Neural cell (in vitro differentiated cells): ENCODE measurements at regions not wholly inside any gene's neighbourhood (a gene's known extent, or its start where the extent isn't known, plus 50 kb on each side); places are given as distances from the start of the nearest gene placed in this dataset.

Experiments
- H2AFZ ChIP-seq: fragments of 200-600, 300-800 bp; sonication (generic), shearing (Covaris generic); 2 replicates; pipeline ENCODE4 v1.6.0; 2014; ENCODE audit warnings: low read depth, mild to moderate bottlenecking, antibody characterized with exemption, low read length, moderate library complexity
- H3F3A ChIP-seq: fragments of 200-600 bp; shearing (Covaris generic); 2 replicates; pipeline ENCODE4 v1.6.1; 2016; ENCODE audit warnings: mild to moderate bottlenecking, moderate library complexity, mixed read lengths, antibody characterized with exemption, low read length; ENCODE audit not compliant: insufficient read depth, poor library complexity, severe bottlenecking
- H3K27ac ChIP-seq: fragments of 200-600, 300-800 bp; sonication (generic), shearing (Covaris generic); 2 replicates; pipeline ENCODE4 v1.5.1; 2014; ENCODE audit warnings: mild to moderate bottlenecking, low read length, moderate library complexity
- H3K27me3 ChIP-seq: fragments of 300-800, 200-600 bp; sonication (generic), shearing (Covaris generic); 2 replicates; pipeline ENCODE4 v1.6.0; 2014; ENCODE audit warnings: mild to moderate bottlenecking, low read depth, low read length, moderate library complexity; ENCODE audit not compliant: insufficient read depth
- H3K36me3 ChIP-seq: fragments of 300-800, 200-600 bp; sonication (generic), shearing (Covaris generic); 2 replicates; pipeline ENCODE4 v1.5.1; 2014; ENCODE audit warnings: mild to moderate bottlenecking, antibody characterized with exemption, low read length, moderate library complexity; ENCODE audit not compliant: insufficient read depth
- H3K4me2 ChIP-seq: fragments of 300-800, 200-600 bp; sonication (generic), shearing (Covaris generic); 2 replicates; pipeline ENCODE4 v1.6.0; 2014; ENCODE audit warnings: mild to moderate bottlenecking, low read length
- H3K4me3 ChIP-seq: fragments of 300-800, 200-600 bp; sonication (generic), shearing (Covaris generic); 2 replicates; pipeline ENCODE4 v1.5.1; 2014; ENCODE audit warnings: mild to moderate bottlenecking, low read length, moderate library complexity
- H3K79me2 ChIP-seq: fragments of 200-600 bp; shearing (Covaris generic); replicated peaks from 2 replicates; pipeline ENCODE4 v1.6.0; 2014; ENCODE audit warnings: mild to moderate bottlenecking, low read length, moderate library complexity; ENCODE audit not compliant: insufficient read depth
- H3K9ac ChIP-seq: fragments of 300-800, 200-600 bp; sonication (generic), shearing (Covaris generic); 2 replicates; pipeline ENCODE4 v1.6.1; 2016; ENCODE audit warnings: mild to moderate bottlenecking, low read length, mixed read lengths
- H3K9me2 ChIP-seq: fragments of 200-600 bp; shearing (Covaris generic); 2 replicates; pipeline ENCODE4 v1.6.1; 2016; ENCODE audit warnings: mild to moderate bottlenecking, low read length, mixed read lengths; ENCODE audit not compliant: insufficient read depth
- H3K9me3 ChIP-seq: fragments of 200-600, 300-800 bp; sonication (generic), shearing (Covaris generic); 2 replicates; pipeline ENCODE4 v1.6.1; 2016; ENCODE audit warnings: mild to moderate bottlenecking, mixed run types, low read length, moderate library complexity, mixed read lengths
- H4K20me1 ChIP-seq: fragments of 200-600 bp; shearing (Covaris generic); 2 replicates; pipeline ENCODE4 v1.6.1; 2016; ENCODE audit warnings: mild to moderate bottlenecking, mixed run types; ENCODE audit not compliant: insufficient read depth
- EP300 ChIP-seq: fragments of 450-650 bp; conservative IDR thresholded peaks from 2 replicates; pipeline ENCODE4 v1.6.1; 2014; ENCODE audit warnings: antibody characterized with exemption, mild to moderate bottlenecking, moderate library complexity; ENCODE audit not compliant: poor library complexity, severe bottlenecking
- EZH2 ChIP-seq: fragments of 200-600, 300-800 bp; shearing (Covaris generic), sonication (generic); IDR thresholded peaks from 2 replicates; pipeline ENCODE4 v1.6.1; 2014; ENCODE audit warnings: antibody characterized with exemption, low read length, borderline replicate concordance, mild to moderate bottlenecking; ENCODE audit not compliant: insufficient read depth, poor library complexity, severe bottlenecking
- MXI1 ChIP-seq: fragments of 450-650 bp; conservative IDR thresholded peaks from 2 replicates; pipeline ENCODE4 v1.6.1; 2014; ENCODE audit warnings: antibody characterized with exemption, mild to moderate bottlenecking; ENCODE audit not compliant: poor library complexity, severe bottlenecking
- POLR2AphosphoS5 ChIP-seq: IDR thresholded peaks from 2 replicates; pipeline ENCODE4 v1.6.1; 2012
- RAD21 ChIP-seq: fragments of 450-650 bp; conservative IDR thresholded peaks from 2 replicates; pipeline ENCODE4 v1.6.1; 2014; ENCODE audit warnings: antibody characterized with exemption, mild to moderate bottlenecking, moderate library complexity
- REST ChIP-seq: IDR thresholded peaks from 2 replicates; pipeline ENCODE4 v1.6.1; 2012; ENCODE audit warnings: borderline replicate concordance
- SMC3 ChIP-seq: fragments of 450-650 bp; conservative IDR thresholded peaks from 2 replicates; pipeline ENCODE4 v1.6.1; 2014; ENCODE audit warnings: antibody characterized with exemption, mild to moderate bottlenecking, moderate library complexity; ENCODE audit not compliant: poor library complexity
- TAF1 ChIP-seq: IDR thresholded peaks from 2 replicates; pipeline ENCODE4 v1.6.1; 2012; ENCODE audit warnings: low read depth
- TF ChIP-seq, protein P1 (sequence below): fragments of 450-650 bp; IDR thresholded peaks from 2 replicates; pipeline ENCODE4 v1.5.1; 2014; ENCODE audit warnings: antibody characterized with exemption, mild to moderate bottlenecking, moderate library complexity; ENCODE audit not compliant: poor library complexity, severe bottlenecking

- H3K79me2 ChIP-seq = no peaks in the 10 kb centered on the region
- H3K27ac ChIP-seq = no peak overlapping the region
- no peaks in the 10 kb centered on the region for H3K9me2 ChIP-seq
- no peaks in the 10 kb centered on the region for H3K27me3 ChIP-seq
- H4K20me1 ChIP-seq = no peaks in the 10 kb centered on the region
- TF ChIP-seq POLR2AphosphoS5 = no peak
- TF ChIP-seq, protein P1, sequence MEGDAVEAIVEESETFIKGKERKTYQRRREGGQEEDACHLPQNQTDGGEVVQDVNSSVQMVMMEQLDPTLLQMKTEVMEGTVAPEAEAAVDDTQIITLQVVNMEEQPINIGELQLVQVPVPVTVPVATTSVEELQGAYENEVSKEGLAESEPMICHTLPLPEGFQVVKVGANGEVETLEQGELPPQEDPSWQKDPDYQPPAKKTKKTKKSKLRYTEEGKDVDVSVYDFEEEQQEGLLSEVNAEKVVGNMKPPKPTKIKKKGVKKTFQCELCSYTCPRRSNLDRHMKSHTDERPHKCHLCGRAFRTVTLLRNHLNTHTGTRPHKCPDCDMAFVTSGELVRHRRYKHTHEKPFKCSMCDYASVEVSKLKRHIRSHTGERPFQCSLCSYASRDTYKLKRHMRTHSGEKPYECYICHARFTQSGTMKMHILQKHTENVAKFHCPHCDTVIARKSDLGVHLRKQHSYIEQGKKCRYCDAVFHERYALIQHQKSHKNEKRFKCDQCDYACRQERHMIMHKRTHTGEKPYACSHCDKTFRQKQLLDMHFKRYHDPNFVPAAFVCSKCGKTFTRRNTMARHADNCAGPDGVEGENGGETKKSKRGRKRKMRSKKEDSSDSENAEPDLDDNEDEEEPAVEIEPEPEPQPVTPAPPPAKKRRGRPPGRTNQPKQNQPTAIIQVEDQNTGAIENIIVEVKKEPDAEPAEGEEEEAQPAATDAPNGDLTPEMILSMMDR = no peak
- no peak for TF ChIP-seq SMC3
- no peak for TF ChIP-seq TAF1
- TF ChIP-seq EZH2 = no peak
- no peak for TF ChIP-seq REST
- no peak for TF ChIP-seq RAD21
- no peak for TF ChIP-seq MXI1
- no peak for TF ChIP-seq EP300
- H3F3A ChIP-seq = no peaks in the 10 kb centered on the region
- no peaks in the 10 kb centered on the region for H3K36me3 ChIP-seq
- no peak overlapping the region for H3K9ac ChIP-seq
- no peak overlapping the region for H3K4me2 ChIP-seq
- H3K4me3 ChIP-seq = no peak overlapping the region
- H2AFZ ChIP-seq = no peak overlapping the region
- no peaks in the 10 kb centered on the region for H3K9me3 ChIP-seq
Observed at GRCh38 chr1:96039910-96040309, 681.7 kb upstream of the PTBP2 start.

DNA sequence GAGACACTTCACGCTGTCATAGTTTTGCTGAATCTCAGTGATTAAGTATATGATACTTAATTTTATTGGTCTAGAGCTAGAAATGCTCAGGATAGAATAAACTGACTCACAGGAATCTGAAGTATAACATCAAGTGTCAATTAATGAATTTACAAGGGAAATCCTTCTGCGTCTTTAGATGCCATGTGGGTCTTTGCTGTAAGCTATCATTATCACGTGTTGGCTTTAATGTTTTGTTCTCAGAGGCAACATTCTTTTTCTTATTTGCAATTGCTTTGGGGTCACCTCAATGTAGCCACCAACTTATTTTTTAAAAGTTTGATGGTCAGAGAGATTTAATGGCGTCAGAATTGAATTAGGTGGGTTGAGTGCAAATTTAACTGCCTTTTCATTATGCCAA, 680.1 kb upstream of the PTBP2 start:
- Histone ChIP-seq H3K4me3 (no peak overlapping the region), H3K4me2 (no peak overlapping the region), H3K79me2 (no peaks in the 10 kb centered on the region), H3K27ac (no peak overlapping the region), H2AFZ (no peak overlapping the region), H4K20me1 (no peaks in the 10 kb centered on the region), H3K27me3 (no peaks in the 10 kb centered on the region), H3K9me3 (no peaks in the 10 kb centered on the region), H3K36me3 (no peaks in the 10 kb centered on the region), H3F3A (no peaks in the 10 kb centered on the region), H3K9ac (no peak overlapping the region), H3K9me2 (no peaks in the 10 kb centered on the region)
- TF ChIP-seq POLR2AphosphoS5 = no peak
- TF ChIP-seq TAF1 = no peak
- no peak for TF ChIP-seq EP300
- TF ChIP-seq RAD21 = no peak
- TF ChIP-seq SMC3 = no peak
- no peak for TF ChIP-seq MXI1
- no peak for TF ChIP-seq EZH2
- TF ChIP-seq REST = no peak
- TF ChIP-seq, protein P1 = no peak
